ENCODE measurements at regions not wholly inside any gene's neighbourhood (a gene's known extent, or its start where the extent isn't known, plus 50 kb on each side); places are given as distances from the start of the nearest gene placed in this dataset.
A peak's percentile ranks its signal among the peaks of the same experiment; 100 is the strongest.

- DNase-seq (ENCODE audit: low spot score in 2 of 2) = no peak
- no peak overlapping the region for H3K27ac Mint-ChIP-seq
- ATAC-seq = no peak
- peaks cover 6% of the 10 kb centered on the region in 2 donors for H3K9me3 Mint-ChIP-seq
- H3K36me3 Mint-ChIP-seq = no peaks in the 10 kb centered on the region
These were observed 106.6 kb upstream of the CYP1B1 start for GRCh38 chr2:38182492-38183003.

- DNase-seq (ENCODE audit: low spot score in 2 of 2) = no peak
- peaks cover 6% of the 10 kb centered on the region in 2 donors for H3K9me3 Mint-ChIP-seq
- H3K36me3 Mint-ChIP-seq = no peaks in the 10 kb centered on the region
- no peak overlapping the region for H3K27ac Mint-ChIP-seq
- no peak for ATAC-seq
These were observed 106.0 kb upstream of the CYP1B1 start for GRCh38 chr2:38181806-38182491.

- no peak overlapping the region for H3K27ac Mint-ChIP-seq
- DNase-seq (ENCODE audit: low spot score in 2 of 2) = no peak
- ATAC-seq = no peak
- H3K36me3 Mint-ChIP-seq = no peaks in the 10 kb centered on the region
- peaks cover 6% of the 10 kb centered on the region in 2 donors for H3K9me3 Mint-ChIP-seq
These were observed 104.8 kb upstream of the CYP1B1 start for GRCh38 chr2:38180754-38181153.

DNA sequence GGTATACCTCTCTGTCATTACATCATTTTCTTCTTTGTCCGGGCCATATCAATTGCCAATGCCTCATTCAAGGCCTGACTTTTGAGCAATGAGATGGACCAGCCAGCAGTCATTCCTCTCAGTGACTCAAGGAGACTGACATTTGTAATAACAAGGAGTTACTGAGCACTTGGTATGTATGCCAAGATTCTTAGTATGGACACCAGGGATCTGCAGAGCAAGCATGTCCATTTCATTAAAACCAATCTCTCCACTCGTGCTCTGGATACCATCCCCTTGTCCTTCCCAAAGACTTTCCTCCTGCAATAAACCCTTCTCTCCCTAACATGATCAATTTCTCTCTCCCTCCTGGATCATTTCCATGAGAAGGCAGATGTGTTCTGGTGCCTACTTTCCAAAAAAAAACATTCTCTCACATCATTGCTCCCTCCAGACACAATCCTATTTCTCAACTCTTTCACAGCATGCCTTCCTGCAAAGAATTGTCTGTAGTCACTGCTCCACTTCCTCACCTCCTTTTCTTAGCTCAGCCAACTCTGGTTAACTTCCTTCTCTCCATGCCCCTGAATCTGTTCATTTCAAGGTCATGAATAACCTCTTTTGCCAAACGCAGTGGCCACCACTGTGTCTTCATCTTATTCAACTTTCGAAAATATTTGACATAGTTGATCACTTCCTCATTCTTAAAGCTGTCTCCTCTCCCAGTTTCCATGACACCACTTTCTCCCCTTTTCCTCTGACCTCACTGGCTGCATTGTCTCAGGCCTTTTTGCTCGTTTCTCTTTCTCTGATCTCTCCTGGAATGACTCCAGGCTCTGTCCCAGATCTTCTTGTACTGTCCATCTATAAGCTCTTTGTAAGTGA is 102.8 kb upstream of the CYP1B1 start:
- Mint-ChIP-seq H3K36me3 (no peaks in the 10 kb centered on the region), H3K9me3 (no peaks in the 10 kb centered on the region), H3K27ac (no peak overlapping the region)
- ATAC-seq (no peak), DNase-seq (ENCODE audit: low spot score in 2 of 2) (no peak)

- no peak for DNase-seq (ENCODE audit: low spot score in 2 of 2)
- Mint-ChIP-seq H3K36me3 (no peaks in the 10 kb centered on the region), H3K9me3 (no peaks in the 10 kb centered on the region), H3K27ac (no peak overlapping the region)
- ATAC-seq = no peak
These were observed 102.2 kb upstream of the CYP1B1 start for GRCh38 chr2:38178119-38178518.

GRCh38 chr2:38176619-38177021 is 100.7 kb upstream of the CYP1B1 start:
- ATAC-seq (no peak), DNase-seq (ENCODE audit: low spot score in 2 of 2) (no peak)
- no peaks in the 10 kb centered on the region for H3K9me3 Mint-ChIP-seq
- no peak overlapping the region for H3K27ac Mint-ChIP-seq
- no peaks in the 10 kb centered on the region for H3K36me3 Mint-ChIP-seq

- Mint-ChIP-seq H3K9me3 (no peaks in the 10 kb centered on the region), H3K36me3 (no peaks in the 10 kb centered on the region), H3K27ac (no peak overlapping the region)
- no peak for DNase-seq (ENCODE audit: low spot score in 2 of 2)
- ATAC-seq = no peak
These were observed 98.9 kb upstream of the CYP1B1 start for GRCh38 chr2:38174646-38175423.

GRCh38 chr2:38174131-38174530 is 98.2 kb upstream of the CYP1B1 start:
- Mint-ChIP-seq H3K27ac (no peak overlapping the region), H3K9me3 (no peaks in the 10 kb centered on the region), H3K36me3 (no peaks in the 10 kb centered on the region)
- DNase-seq (ENCODE audit: low spot score in 2 of 2) (no peak), ATAC-seq (no peak)

DNA sequence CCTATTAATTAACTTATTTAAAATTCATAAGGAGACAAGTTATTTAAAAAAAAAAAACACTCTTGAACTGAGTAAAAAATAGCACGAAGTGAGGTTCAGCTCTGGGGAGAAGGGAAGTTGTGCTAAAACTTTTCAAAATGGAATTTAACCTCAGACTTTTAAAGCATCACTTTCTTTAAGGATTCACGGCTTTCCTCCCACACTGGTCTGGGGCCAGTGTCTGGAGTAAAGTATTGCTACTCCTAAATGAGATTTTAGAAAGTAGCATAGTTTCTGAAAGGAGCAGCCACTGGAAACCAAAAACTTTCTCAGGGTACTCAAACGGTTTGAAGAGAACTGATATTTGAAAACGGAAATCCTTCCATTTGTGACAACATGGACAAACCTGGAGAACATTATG is 97.7 kb upstream of the CYP1B1 start:
- no peak overlapping the region for H3K27ac Mint-ChIP-seq

GRCh38 chr2:38171208-38171855 is 95.4 kb upstream of the CYP1B1 start:
- no peak overlapping the region for H3K27ac Mint-ChIP-seq
- DNase-seq (ENCODE audit: low spot score in 2 of 2) = no peak
- H3K36me3 Mint-ChIP-seq = no peaks in the 10 kb centered on the region
- no peak for ATAC-seq
- H3K9me3 Mint-ChIP-seq = no peaks in the 10 kb centered on the region

More for the DNA sequence above, 97.7 kb upstream of the CYP1B1 start:
- ATAC-seq (no peak), DNase-seq (ENCODE audit: low spot score in 2 of 2) (no peak)
- H3K36me3 Mint-ChIP-seq = no peaks in the 10 kb centered on the region
- H3K9me3 Mint-ChIP-seq = no peaks in the 10 kb centered on the region

DNA sequence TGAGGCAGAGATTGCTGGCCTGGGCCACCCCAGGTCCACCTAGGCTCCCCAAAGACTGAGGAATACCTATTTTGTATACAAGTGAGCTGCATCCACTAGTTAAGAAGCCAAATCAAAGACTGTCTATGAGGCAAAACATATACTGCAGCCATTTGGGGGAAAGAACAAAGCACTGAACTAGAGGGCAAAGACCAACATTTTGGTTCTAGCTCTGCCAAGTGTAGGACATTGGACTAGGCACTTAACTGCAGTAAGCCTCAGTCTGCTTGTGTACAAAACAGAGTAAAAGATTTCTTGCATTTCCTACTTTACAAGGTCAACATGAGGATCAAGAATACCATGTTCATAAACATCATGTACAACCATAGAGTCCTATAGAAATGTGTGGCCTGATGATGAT is 94.8 kb upstream of the CYP1B1 start:
- DNase-seq (ENCODE audit: low spot score in 2 of 2) = no peak
- Mint-ChIP-seq H3K9me3 (no peaks in the 10 kb centered on the region), H3K36me3 (no peaks in the 10 kb centered on the region), H3K27ac (no peak overlapping the region)
- ATAC-seq = no peak

DNA sequence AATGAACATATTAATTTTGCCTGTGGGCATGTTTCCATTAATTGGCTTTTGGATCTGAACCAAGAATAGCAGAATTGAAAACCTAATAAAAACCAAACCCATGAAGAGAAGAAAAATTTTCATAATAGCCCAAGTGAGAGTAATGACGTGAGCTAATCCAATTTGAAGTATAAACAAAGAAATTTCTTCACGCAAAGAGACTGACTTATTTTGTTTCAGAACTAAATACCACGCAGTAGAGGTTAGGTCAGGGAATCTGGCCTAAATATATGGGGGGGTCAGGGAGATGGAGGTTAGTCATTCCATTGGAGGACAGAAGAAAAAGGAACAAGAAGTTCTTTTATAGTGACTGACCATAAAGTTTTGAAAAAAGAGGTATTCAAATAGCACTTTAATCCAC is 94.1 kb upstream of the CYP1B1 start:
- no peaks in the 10 kb centered on the region for H3K9me3 Mint-ChIP-seq
- ATAC-seq = no peak
- DNase-seq (ENCODE audit: low spot score in 2 of 2) = no peak
- no peaks in the 10 kb centered on the region for H3K36me3 Mint-ChIP-seq
- no peak overlapping the region for H3K27ac Mint-ChIP-seq

DNA sequence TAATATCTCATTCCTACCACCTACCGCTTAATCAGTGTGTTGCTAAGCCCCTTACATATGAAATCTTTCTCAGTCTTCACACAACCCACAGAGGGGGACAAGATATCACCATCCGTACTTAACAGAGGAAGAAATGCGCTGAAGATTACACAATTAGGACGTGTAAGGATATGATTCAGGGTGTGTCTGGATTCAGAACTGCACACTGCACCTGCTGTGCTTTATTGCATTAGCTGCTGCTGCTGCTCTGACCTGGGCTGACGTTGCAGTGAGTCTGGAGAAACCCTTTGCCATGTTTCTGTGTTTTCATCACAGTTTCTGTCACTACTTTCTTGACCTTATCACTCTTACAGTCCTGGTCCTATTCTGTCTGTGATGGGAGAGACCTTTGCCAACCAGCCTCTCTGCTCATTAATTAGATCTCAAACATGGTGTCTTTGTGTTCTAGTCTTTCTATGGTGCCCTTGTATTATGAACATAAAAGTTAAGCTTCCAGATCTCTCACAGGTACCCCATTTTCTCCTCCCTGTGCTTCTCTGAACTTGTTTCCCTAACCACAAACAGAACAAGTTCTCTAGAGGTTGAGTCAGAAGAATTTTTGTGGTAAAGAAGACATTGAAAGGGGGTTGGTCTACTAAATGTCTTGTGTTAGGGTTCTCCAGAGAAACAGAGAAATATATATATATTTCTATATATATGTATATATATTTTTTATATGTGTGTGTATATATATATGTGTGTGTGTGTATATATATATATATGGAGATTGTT is 92.9 kb upstream of the CYP1B1 start:
- ATAC-seq (no peak), DNase-seq (ENCODE audit: low spot score in 2 of 2) (no peak)
- H3K27ac Mint-ChIP-seq = no peak overlapping the region
- H3K36me3 Mint-ChIP-seq = no peaks in the 10 kb centered on the region
- no peaks in the 10 kb centered on the region for H3K9me3 Mint-ChIP-seq

DNA sequence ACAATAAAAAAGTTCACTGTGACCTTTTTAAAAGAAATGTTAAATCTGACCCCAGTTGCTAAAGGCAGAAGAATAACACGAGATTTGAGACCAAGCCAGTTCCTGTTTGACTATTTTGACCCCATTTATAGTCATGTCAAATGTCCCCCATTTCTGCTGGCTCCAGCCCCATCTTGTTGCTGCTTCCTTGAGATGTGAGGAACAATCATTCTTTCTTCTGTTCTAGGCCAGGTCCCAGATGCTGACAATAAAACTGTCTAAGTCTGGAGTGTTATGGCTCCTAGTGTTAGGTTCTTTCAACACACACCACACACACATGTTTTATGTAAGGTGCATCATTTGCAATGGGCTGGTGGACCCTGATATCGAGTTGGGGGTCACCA is 92.0 kb upstream of the CYP1B1 start:
- no peaks in the 10 kb centered on the region for H3K36me3 Mint-ChIP-seq
- DNase-seq (ENCODE audit: low spot score in 2 of 2) (no peak), ATAC-seq (no peak)
- H3K27ac Mint-ChIP-seq = no peak overlapping the region
- no peaks in the 10 kb centered on the region for H3K9me3 Mint-ChIP-seq

DNA sequence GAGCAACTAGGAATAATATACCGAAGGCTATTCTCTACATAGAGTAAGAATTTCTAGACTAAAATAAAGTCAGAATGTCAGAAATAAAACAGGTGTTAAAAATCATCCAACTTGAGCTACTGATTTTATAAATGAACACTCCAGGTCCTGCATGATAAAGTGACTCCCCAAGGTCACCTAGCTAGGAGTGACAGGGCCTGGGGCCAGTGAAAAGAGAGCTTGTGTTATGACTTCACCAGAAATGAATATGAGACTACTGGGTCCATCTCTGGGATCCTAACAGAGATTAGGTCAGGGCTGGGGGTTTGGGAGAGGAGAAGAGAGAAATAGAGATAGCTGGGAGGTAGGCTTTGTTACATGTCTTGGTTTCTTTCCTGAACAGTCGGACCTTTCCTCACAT is 89.7 kb upstream of the CYP1B1 start:
- no peak overlapping the region for H3K27ac Mint-ChIP-seq
- H3K36me3 Mint-ChIP-seq = no peaks in the 10 kb centered on the region
- no peak for DNase-seq (ENCODE audit: low spot score in 2 of 2)
- no peaks in the 10 kb centered on the region for H3K9me3 Mint-ChIP-seq
- no peak for ATAC-seq

DNA sequence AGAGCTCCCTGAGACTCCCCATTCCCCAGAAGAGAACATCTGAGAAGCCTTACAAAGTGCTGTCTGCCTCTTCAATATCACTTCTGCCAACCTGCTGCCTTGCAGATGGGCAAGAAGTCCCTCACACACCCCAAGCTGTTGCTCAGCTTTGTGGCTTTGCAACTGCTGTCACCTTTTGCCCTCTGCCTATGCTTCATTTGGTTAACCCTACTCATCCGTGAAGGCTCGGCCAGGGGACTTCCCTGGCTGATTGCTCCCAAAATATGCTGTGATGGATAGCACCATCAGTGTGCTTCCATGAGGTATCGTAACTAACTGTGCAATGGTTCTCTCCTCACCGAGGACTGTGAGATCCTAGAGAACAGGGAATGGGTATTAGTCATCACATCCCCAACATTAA is 88.9 kb upstream of the CYP1B1 start:
- no peak for DNase-seq (ENCODE audit: low spot score in 2 of 2)
- Mint-ChIP-seq H3K9me3 (no peaks in the 10 kb centered on the region), H3K36me3 (no peaks in the 10 kb centered on the region), H3K27ac (peak overlapping the region in 1 of 2 donors; percentile 85)
- no peak for ATAC-seq
